Breast epithelium (tissue), 4 donors: ENCODE measurements at regions not wholly inside any gene's neighbourhood (a gene's known extent, or its start where the extent isn't known, plus 50 kb on each side); places are given as distances from the start of the nearest gene placed in this dataset.
"Not testable (repeated sequence)": the region's sequence is repeated elsewhere in the genome, so short reads cannot be mapped to it uniquely, and the experiment has no call there.

ENCODE experiments used
- DNase-seq, 2 donors: peaks; one replicate each; pipeline ENCODE4 v3.0.0-alpha.2; 2019; ENCODE audit warnings: low spot score in 2 of 2
- H3K27ac ChIP-seq, 2 donors: fragments of 200-600 bp; sonication (generic) in 1 of 2; one replicate each; pipeline ENCODE4 v1.5.1; 2016 to 2019; ENCODE audit warnings: mild to moderate bottlenecking in 1 of 2
- H3K27me3 ChIP-seq, 2 donors: fragments of 200-600 bp; sonication (generic) in 1 of 2; one replicate each; pipeline versions ENCODE4 v1.5.1 to v1.6.0; 2017 to 2019; ENCODE audit warnings: control low read depth in 1 of 2, mild to moderate bottlenecking in 1 of 2
- H3K36me3 ChIP-seq: fragments of 200-600 bp; one replicate; pipeline ENCODE4 v1.5.1; 2019
- H3K4me1 ChIP-seq, 2 donors: fragments of 200-600 bp; sonication (generic); one replicate each; pipeline ENCODE4 v1.5.1; 2016 to 2019; ENCODE audit warnings: control low read depth in 1 of 2
- H3K4me3 ChIP-seq, 3 donors: fragments of 200-600 bp; sonication (generic); 1 replicate in 2 of 3; 2 replicates in 1 of 3; pipeline ENCODE4 v1.5.1; 2016 to 2019; ENCODE audit warnings: mild to moderate bottlenecking in 3 of 3, moderate library complexity in 2 of 3
- H3K9me3 ChIP-seq, 2 donors: fragments of 200-600 bp; sonication (generic) in 1 of 2; one replicate each; pipeline ENCODE4 v1.5.1; 2016 to 2019; ENCODE audit warnings: control low read depth in 1 of 2
- CTCF ChIP-seq, 3 donors: fragments of 450-650 bp; IDR thresholded peaks; one replicate each; pipeline ENCODE4 v1.5.1; 2016 to 2017; ENCODE audit warnings: antibody characterized with exemption in 3 of 3, mild to moderate bottlenecking in 3 of 3, moderate library complexity in 3 of 3
- POLR2A ChIP-seq: fragments of 450-650 bp; IDR thresholded peaks from one replicate; pipeline ENCODE4 v1.6.1; 2016; ENCODE audit warnings: antibody characterized with exemption, mild to moderate bottlenecking, moderate library complexity
- POLR2AphosphoS5 ChIP-seq, 3 donors: sonication (generic); formaldehyde crosslinking; IDR thresholded peaks; one replicate each; pipeline ENCODE4 v1.6.1; 2017; ENCODE audit warnings: antibody characterized with exemption in 3 of 3
- intact Hi-C: fragments of 100-400 bp; cut with DNase I; formaldehyde crosslinking; loops from one replicate; pipeline ENCODE4 v1.15.1; 2023; ENCODE audit warnings: low total_unique reads

DNA sequence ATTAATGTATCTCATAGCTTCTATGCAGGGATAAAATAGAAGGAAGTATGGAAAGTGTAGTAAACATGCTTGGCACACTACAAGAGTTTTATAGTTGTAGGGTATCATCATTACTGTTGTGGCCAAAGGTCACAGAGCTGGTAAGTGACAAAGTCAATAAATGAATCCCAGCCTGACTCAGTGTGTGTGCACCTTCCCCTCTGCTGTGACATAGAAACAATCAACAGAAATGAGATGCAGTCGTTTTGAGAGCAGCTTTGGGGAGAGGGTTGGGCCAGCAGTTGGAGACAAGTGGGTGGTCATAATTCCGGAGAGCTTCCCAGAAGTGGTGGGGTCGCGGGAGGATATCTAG lies 82.4 kb upstream of the RBPJ start:
- no peaks in the 10 kb centered on the region for H3K4me1 ChIP-seq
- no peak overlapping the region for H3K27ac ChIP-seq
- H3K36me3 ChIP-seq, result no peaks in the 10 kb centered on the region
- H3K4me3 ChIP-seq, result no peak overlapping the region
- DNase-seq, result no peak
- H3K9me3 ChIP-seq, result no peaks in the 10 kb centered on the region
- TF ChIP-seq CTCF (IDR thresholded peaks at IDR 0.05) (no peak), POLR2AphosphoS5 (IDR thresholded peaks at IDR 0.05) (no peak), POLR2A (no peak)
- intact Hi-C loops, result loop anchor here (5.0 kb wide), 1 partner anchor 471 kb away; no protein-coding TSS in a partner anchor
- no peaks in the 10 kb centered on the region for H3K27me3 ChIP-seq

DNA sequence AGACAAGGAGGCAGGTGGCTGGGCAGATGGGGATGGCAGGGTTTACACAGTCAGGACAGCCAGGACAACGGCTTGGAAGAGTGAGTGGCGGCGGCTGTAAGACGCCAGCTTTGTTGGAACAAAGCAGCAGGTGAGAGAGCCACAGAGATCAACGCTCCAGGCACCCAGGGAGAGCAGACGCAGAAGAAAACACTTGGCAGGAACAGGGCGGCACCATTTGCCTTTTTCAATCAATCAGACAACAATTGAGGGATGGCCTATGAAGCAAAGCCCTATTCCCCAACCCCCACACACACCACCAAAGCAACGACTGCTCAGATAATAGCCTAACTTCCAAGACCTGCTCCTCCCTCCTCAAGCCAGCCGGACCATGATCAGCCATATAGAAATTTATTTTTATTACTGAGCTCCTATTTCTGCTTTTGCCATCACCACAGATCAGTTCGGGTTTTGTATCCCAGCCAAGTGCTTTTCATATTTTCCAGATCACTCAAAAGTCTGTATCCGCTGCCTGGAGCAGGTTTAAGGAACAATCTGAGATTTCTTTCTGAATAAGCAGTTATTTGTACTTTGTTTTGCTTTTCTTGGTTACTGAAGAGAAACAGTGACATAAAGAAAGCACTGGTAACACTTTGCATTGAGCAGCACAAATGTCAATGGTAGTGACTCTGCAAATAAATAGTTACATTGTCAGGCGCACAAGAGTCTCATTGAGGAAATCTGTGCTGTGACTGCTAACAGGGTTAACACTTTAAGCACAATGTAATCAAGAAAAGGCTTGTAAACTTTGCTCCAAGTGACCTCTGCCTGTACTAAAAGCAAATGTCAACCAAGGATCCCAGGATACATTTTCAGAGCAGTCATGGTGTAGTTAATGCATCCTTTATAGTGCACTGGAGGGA lies 81.8 kb upstream of the RBPJ start:
- DNase-seq, result no peak
- Histone ChIP-seq H3K36me3 (no peaks in the 10 kb centered on the region), H3K27ac (no peak overlapping the region), H3K4me3 (peak overlapping the region in 1 of 3 donors; percentile 27), H3K9me3 (no peaks in the 10 kb centered on the region), H3K4me1 (no peaks in the 10 kb centered on the region), H3K27me3 (no peaks in the 10 kb centered on the region)
- no peak for TF ChIP-seq POLR2A
- TF ChIP-seq CTCF (IDR thresholded peaks at IDR 0.05), result no peak
- no peak for TF ChIP-seq POLR2AphosphoS5 (IDR thresholded peaks at IDR 0.05)
- intact Hi-C loops, result loop anchor here (5.0 kb wide), 1 partner anchor 472 kb away; no protein-coding TSS in a partner anchor

DNA sequence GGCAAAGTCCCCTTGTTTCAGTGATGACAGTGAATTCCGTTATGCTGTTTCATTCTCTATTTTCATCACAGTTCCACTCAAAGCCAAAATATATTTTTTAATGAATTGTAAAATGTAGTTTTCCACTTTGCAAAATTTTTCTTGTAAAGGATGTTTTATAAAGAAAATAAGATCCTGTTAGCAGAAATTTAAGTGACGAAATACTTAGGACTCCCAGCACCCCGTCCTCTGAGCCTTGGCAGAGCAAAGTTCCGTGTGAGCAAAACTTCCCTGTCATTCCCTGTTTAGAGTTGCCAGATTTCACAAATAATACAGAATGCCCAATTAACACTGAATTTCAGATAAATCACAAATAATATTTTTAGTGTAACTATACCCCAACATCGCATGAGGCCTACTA lies 81.0 kb upstream of the RBPJ start:
- intact Hi-C loops, result loop anchor here (5.0 kb wide), 1 partner anchor 472 kb away; no protein-coding TSS in a partner anchor
- H3K36me3 ChIP-seq, result no peaks in the 10 kb centered on the region
- no peak overlapping the region for H3K27ac ChIP-seq
- TF ChIP-seq POLR2A, result no peak
- TF ChIP-seq POLR2AphosphoS5 (IDR thresholded peaks at IDR 0.05), result no peak
- TF ChIP-seq CTCF (IDR thresholded peaks at IDR 0.05), result no peak
- no peaks in the 10 kb centered on the region for H3K4me1 ChIP-seq
- no peak overlapping the region for H3K4me3 ChIP-seq
- no peaks in the 10 kb centered on the region for H3K9me3 ChIP-seq
- no peak for DNase-seq
- no peaks in the 10 kb centered on the region for H3K27me3 ChIP-seq

DNA sequence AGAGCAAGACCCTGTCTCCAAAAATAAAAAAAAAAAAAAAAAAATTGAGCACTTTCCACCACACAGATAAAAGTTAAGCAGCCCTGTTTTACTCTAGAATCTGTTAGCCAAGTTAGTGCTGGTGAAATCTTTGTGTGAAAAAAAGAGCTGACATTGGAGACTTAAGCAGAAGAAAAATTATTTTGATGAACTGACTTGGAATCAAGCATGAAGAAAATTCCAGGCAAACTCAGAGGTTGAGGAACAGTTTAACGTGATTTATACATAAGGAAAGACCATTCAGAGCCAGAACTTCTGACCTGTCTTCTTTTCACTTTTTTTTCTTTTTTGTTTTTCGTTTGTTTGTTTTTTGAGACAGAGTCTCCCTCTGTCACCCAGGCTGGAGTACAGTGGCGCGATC lies 79.6 kb upstream of the RBPJ start:
- Histone ChIP-seq H3K36me3 (no peaks in the 10 kb centered on the region), H3K27me3 (no peaks in the 10 kb centered on the region), H3K4me1 (no peaks in the 10 kb centered on the region), H3K27ac (no peak overlapping the region), H3K4me3 (no peak overlapping the region), H3K9me3 (no peaks in the 10 kb centered on the region)
- intact Hi-C loops, result no loop called here
- no peak for TF ChIP-seq POLR2AphosphoS5 (IDR thresholded peaks at IDR 0.05)
- no peak for TF ChIP-seq CTCF (IDR thresholded peaks at IDR 0.05)
- no peak for TF ChIP-seq POLR2A
- DNase-seq, result no peak

GRCh38 chr4:26242451-26242850 lies 78.4 kb upstream of the RBPJ start:
- no peaks in the 10 kb centered on the region for H3K4me1 ChIP-seq
- no peaks in the 10 kb centered on the region for H3K36me3 ChIP-seq
- H3K27ac ChIP-seq, result no peak overlapping the region
- TF ChIP-seq CTCF (IDR thresholded peaks at IDR 0.05), result no peak
- no peak for TF ChIP-seq POLR2A
- TF ChIP-seq POLR2AphosphoS5 (IDR thresholded peaks at IDR 0.05), result no peak
- no peaks in the 10 kb centered on the region for H3K27me3 ChIP-seq
- no peaks in the 10 kb centered on the region for H3K9me3 ChIP-seq
- H3K4me3 ChIP-seq, result no peak overlapping the region
- intact Hi-C loops, result no loop called here
- no peak for DNase-seq

DNA sequence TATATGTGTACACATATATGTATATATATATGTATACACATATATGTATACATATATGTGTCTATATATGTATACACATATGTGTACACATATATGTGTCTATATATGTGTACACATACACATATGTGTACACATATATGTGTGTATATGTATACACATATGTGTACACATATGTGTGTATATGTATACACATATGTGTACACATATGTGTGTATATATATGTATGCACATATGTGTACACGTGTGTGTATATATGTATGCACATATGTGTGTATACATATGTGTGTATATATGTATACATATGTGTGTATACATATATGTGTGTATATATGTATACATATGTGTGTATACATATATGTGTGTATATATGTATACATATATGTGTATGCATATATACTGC lies 76.7 kb upstream of the RBPJ start:
- H3K4me3 ChIP-seq, H3K27me3 ChIP-seq, H3K4me1 ChIP-seq, H3K36me3 ChIP-seq, DNase-seq, intact Hi-C loops, H3K27ac ChIP-seq, H3K9me3 ChIP-seq: not testable (repeated sequence)
